H1 (cell line): ENCODE measurements at regions not wholly inside any gene's neighbourhood (a gene's known extent, or its start where the extent isn't known, plus 50 kb on each side); places are given as distances from the start of the nearest gene placed in this dataset.

Experiments
- CBX5 ChIP-seq: fragments of 300-800, 300-1000 bp; sonication (generic); IDR thresholded peaks from 2 replicates; pipeline ENCODE4 v1.7.1; 2016; ENCODE audit warnings: antibody characterized with exemption, low read length, low read depth
- CHD7 ChIP-seq: fragments of 300-600 bp; sonication (generic); IDR thresholded peaks from 2 replicates; pipeline ENCODE4 v1.7.1; 2012; ENCODE audit warnings: low read length, moderate library complexity, mild to moderate bottlenecking, inconsistent platforms; ENCODE audit not compliant: insufficient replicate concordance
- JUND ChIP-seq: IDR thresholded peaks from 2 replicates; pipeline ENCODE4 v1.6.1; 2011; ENCODE audit warnings: mild to moderate bottlenecking, improper control_type of control experiment, low read length
- KDM1A ChIP-seq: fragments of 200-600, 300-600 bp; sonication (generic); IDR thresholded peaks from 2 replicates; pipeline ENCODE4 v1.7.1; 2016; ENCODE audit warnings: mild to moderate bottlenecking, low read length, borderline replicate concordance
- KDM4A ChIP-seq: IDR thresholded peaks from one replicate; pipeline ENCODE4 v1.7.1; 2012; ENCODE audit warnings: low read depth, mild to moderate bottlenecking, moderate library complexity, low read length, inconsistent platforms; ENCODE audit not compliant: severe bottlenecking
- PHF8 ChIP-seq: fragments of 200-600 bp; sonication (generic); conservative IDR thresholded peaks from 2 replicates; pipeline ENCODE4 v1.7.1; 2012; ENCODE audit warnings: low read depth, mild to moderate bottlenecking, inconsistent platforms, low read length, moderate library complexity
- RFX5 ChIP-seq: IDR thresholded peaks from 2 replicates; pipeline ENCODE4 v1.6.1; 2011; ENCODE audit warnings: low read depth, low read length, improper control_type of control experiment, borderline replicate concordance
- TEAD4 ChIP-seq: IDR thresholded peaks from 2 replicates; pipeline ENCODE4 v1.6.1; 2012; ENCODE audit warnings: low read depth, low read length, inconsistent platforms, mixed read lengths
- USF2 ChIP-seq: IDR thresholded peaks from 2 replicates; pipeline ENCODE4 v1.6.1; 2011; ENCODE audit warnings: low read length, improper control_type of control experiment

DNA sequence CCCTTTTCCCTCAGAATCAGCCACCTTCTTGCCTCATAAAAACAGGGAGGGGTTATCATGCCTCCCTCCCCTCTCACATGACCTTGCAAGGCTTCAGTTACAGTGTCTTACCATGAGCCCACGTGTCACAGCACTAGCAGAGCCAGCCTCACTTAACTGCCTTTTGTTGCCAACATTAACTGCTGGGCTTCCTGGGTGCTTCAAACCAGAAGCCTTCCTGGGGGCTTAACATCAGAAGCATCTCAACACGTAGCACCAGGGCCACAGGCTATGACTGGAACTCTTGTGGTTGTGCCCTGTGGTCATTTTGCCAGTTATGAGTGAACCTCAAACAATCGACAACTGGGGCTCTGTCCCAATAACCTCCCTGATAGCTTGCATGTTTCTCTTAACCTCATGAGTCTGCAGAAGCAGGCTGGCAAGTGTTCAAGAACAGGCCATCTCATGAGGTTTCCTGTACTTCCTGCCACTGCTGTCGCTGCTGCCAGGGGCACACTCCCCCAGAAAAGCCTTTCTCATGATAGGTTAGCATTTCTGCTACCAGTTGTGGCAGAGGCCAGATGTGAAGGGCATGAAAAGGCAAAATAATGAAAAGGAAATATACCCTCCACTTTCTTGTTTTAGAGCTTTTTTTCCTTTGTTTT is 132.2 kb downstream of the GLUL start (continued):
- TF ChIP-seq CHD7 (no peak), PHF8 (no peak), RFX5 (no peak), CBX5 (no peak), KDM4A (no peak), KDM1A (no peak), USF2 (no peak), JUND (no peak), TEAD4 (no peak)
